Right ventricle myocardium inferior (tissue), 1 donor: ENCODE measurements at regions not wholly inside any gene's neighbourhood (a gene's known extent, or its start where the extent isn't known, plus 50 kb on each side); places are given as distances from the start of the nearest gene placed in this dataset.
"Not testable (repeated sequence)": the region's sequence is repeated elsewhere in the genome, so short reads cannot be mapped to it uniquely, and the experiment has no call there.

ENCODE experiments used
- ATAC-seq: fragments of 200-7000 bp; cut with Tn5 transposase; one replicate; pipeline ENCODE4 v1.9.1; 2020; ENCODE audit warnings: mild to moderate bottlenecking, moderate library complexity
- DNase-seq: peaks from one replicate; pipeline ENCODE4 v3.0.0; 2021; ENCODE audit errors: missing footprints
- intact Hi-C: fragments of 100-400 bp; cut with DNase I; formaldehyde crosslinking; loops from one replicate; pipeline ENCODE4 v1.11.0; 2022
- donor health status: DM: no; HTN: yes; CAD: no; lungs with severe emphysema.

- ATAC-seq (no peak), DNase-seq (no peak)
- intact Hi-C loops: no loop called here
These were observed 312.0 kb downstream of the MMUT start for GRCh38 chr6:49151033-49151432.

- intact Hi-C loops: no loop called here
- no peak for ATAC-seq
These were observed 317.8 kb downstream of the MMUT start for GRCh38 chr6:49145280-49145679.

GRCh38 chr6:49142421-49143151 is 320.5 kb downstream of the MMUT start:
- ATAC-seq: no peak

More at GRCh38 chr6:49145280-49145679, 317.8 kb downstream of the MMUT start:
- DNase-seq: no peak

GRCh38 chr6:49121970-49122369 is 341.1 kb downstream of the MMUT start:
- DNase-seq (no peak), ATAC-seq (no peak)
- intact Hi-C loops: no loop called here

More at GRCh38 chr6:49142421-49143151, 320.5 kb downstream of the MMUT start:
- intact Hi-C loops: no loop called here
- DNase-seq: no peak

GRCh38 chr6:49118478-49118877 is 344.6 kb downstream of the MMUT start:
- no peak for ATAC-seq
- no peak for DNase-seq
- intact Hi-C loops: no loop called here

- no peak for ATAC-seq
- no peak for DNase-seq
These were observed 352.1 kb downstream of the MMUT start for GRCh38 chr6:49110916-49111315.

GRCh38 chr6:49097664-49098063 is 365.4 kb downstream of the MMUT start:
- DNase-seq, intact Hi-C loops, ATAC-seq: not testable (repeated sequence)

More at GRCh38 chr6:49110916-49111315, 352.1 kb downstream of the MMUT start:
- intact Hi-C loops: no loop called here

- intact Hi-C loops: no loop called here
These were observed 365.9 kb downstream of the MMUT start for GRCh38 chr6:49097116-49097515.

GRCh38 chr6:49088631-49089030 is 374.4 kb downstream of the MMUT start:
- DNase-seq (no peak), ATAC-seq (no peak)
- intact Hi-C loops: no loop called here

More at GRCh38 chr6:49097116-49097515, 365.9 kb downstream of the MMUT start:
- ATAC-seq: no peak
- DNase-seq: no peak

- intact Hi-C loops: no loop called here
- ATAC-seq: no peak
- DNase-seq: no peak
These were observed 375.7 kb downstream of the MMUT start for GRCh38 chr6:49087369-49087768.

GRCh38 chr6:49082611-49083010 is 380.4 kb downstream of the MMUT start:
- intact Hi-C loops: no loop called here
- ATAC-seq (no peak), DNase-seq (no peak)

- intact Hi-C loops: no loop called here
- ATAC-seq: no peak
These were observed 390.0 kb downstream of the MMUT start for GRCh38 chr6:49072885-49073620.

GRCh38 chr6:49072146-49072545 is 390.9 kb downstream of the MMUT start:
- no peak for DNase-seq
- intact Hi-C loops: no loop called here
- ATAC-seq: no peak

More at GRCh38 chr6:49072885-49073620, 390.0 kb downstream of the MMUT start:
- DNase-seq: no peak

GRCh38 chr6:49070411-49070810 is 392.6 kb downstream of the MMUT start:
- intact Hi-C loops: no loop called here
- ATAC-seq: no peak
- DNase-seq: no peak

GRCh38 chr6:49054311-49054710 is 408.7 kb downstream of the MMUT start:
- ATAC-seq (no peak), DNase-seq (no peak)
- intact Hi-C loops: no loop called here

- ATAC-seq: no peak
- DNase-seq: no peak
- intact Hi-C loops: no loop called here
These were observed 410.2 kb downstream of the MMUT start for GRCh38 chr6:49052901-49053300.

GRCh38 chr6:49051281-49051680 is 411.8 kb downstream of the MMUT start:
- intact Hi-C loops: no loop called here
- DNase-seq: no peak
- no peak for ATAC-seq

- no peak for ATAC-seq
- no peak for DNase-seq
- intact Hi-C loops: no loop called here
These were observed 412.5 kb downstream of the MMUT start for GRCh38 chr6:49050584-49050983.

- intact Hi-C loops: no loop called here
- ATAC-seq (no peak), DNase-seq (no peak)
These were observed 424.7 kb downstream of the MMUT start for GRCh38 chr6:49038294-49038822.
